Heart left ventricle (tissue), 13 donors: ENCODE measurements at regions not wholly inside any gene's neighbourhood (a gene's known extent, or its start where the extent isn't known, plus 50 kb on each side); places are given as distances from the start of the nearest gene placed in this dataset.

Source experiments
- CTCF ChIP-seq, 12 donors: fragments of 200-600 bp; sonication (generic) in 4 of 12; IDR thresholded peaks; one replicate each; pipeline versions ENCODE4 v1.5.0 to v1.8.0; 2018 to 2022; ENCODE audit warnings: antibody characterized with exemption in 12 of 12, mild to moderate bottlenecking in 5 of 12
- POLR2A ChIP-seq, 2 donors: fragments of 450-650 bp; IDR thresholded peaks; one replicate each; pipeline ENCODE4 v1.6.1; 2017; ENCODE audit warnings: antibody characterized with exemption in 2 of 2, mild to moderate bottlenecking in 2 of 2, moderate library complexity in 2 of 2
- donor health status: ischemic (EF 13 %, LVEDD 7.1; RV severe dilation, severe dysfunction).
- donor health status: DM: no; HTN: yes; CAD: no.
- donor health status: DM: no; HTN: no; CAD: no.
- donor health status: ischemic (EF 25% LVEDD 6.9; RV normal size, moderate dysfunction).
- donor health status: ischemic (EF 25% LVEDD 5.7; RV mildly dilated, moderate dysfunction).
- donor health status: ischemic (EF 35%, LVEDD 5.7; RV mildly dilated, moderate dysfunction).
- donor health status: nonischemic (EF 11% LVEDD 7.7; RV severe dilation, severe dysfunction).
- donor health status: DM: yes; HTN: yes; CAD: no.
- donor health status: PGD.
- donor health status: ischemic (EF 29% LVEDD 5.4; RV normal size, mild dysfunction).
- donor health status: nonischemic (EF 23%, LVEDD 6.1; RV moderate dilation, normal function).

GRCh38 chr9:99356512-99356971 lies 134.5 kb downstream of the SEC61B start:
- TF ChIP-seq CTCF (IDR thresholded peaks at IDR 0.05) (no peak), POLR2A (IDR thresholded peaks at IDR 0.05) (no peak)
